Ovary (tissue), 3 donors: ENCODE measurements at regions not wholly inside any gene's neighbourhood (a gene's known extent, or its start where the extent isn't known, plus 50 kb on each side); places are given as distances from the start of the nearest gene placed in this dataset.

Source experiments
- EP300 ChIP-seq: sonication (generic); formaldehyde crosslinking; IDR thresholded peaks from one replicate; pipeline ENCODE4 v1.6.1; 2017; ENCODE audit warnings: antibody characterized with exemption
- POLR2A ChIP-seq: fragments of 450-650 bp; IDR thresholded peaks from one replicate; pipeline ENCODE4 v1.6.1; 2017; ENCODE audit warnings: antibody characterized with exemption, mild to moderate bottlenecking, moderate library complexity
- TF ChIP-seq, protein P1 (sequence below), 3 donors: fragments of 450-650 bp in 2 of 3; fragments of 200-600 bp in 1 of 3; IDR thresholded peaks; one replicate each; pipeline versions ENCODE4 v1.5.1 to v1.8.0; 2016 to 2022; ENCODE audit warnings: antibody characterized with exemption in 3 of 3, mild to moderate bottlenecking in 1 of 3
- donor health status: DM: no; HTN: no; CAD: no.

DNA sequence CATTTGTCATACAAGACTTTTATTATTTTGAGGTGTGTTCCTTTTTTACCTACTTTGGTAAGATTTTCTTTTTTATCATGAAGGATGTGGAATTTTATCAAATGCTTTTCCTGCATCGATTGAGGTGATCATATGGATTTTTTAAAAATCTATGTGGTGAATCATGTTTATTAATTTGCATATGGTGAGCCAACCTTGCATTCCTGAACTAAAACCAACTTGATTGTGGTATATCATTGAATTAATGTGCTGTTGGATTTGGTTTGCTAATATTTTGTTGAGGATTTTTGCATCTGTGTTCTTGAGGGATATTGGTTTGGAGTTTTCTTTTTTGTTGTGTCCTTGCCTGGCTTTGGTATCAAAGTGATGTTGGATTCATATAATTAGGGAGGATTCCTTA is 848.1 kb upstream of the EYS start:
- TF ChIP-seq, protein P1, sequence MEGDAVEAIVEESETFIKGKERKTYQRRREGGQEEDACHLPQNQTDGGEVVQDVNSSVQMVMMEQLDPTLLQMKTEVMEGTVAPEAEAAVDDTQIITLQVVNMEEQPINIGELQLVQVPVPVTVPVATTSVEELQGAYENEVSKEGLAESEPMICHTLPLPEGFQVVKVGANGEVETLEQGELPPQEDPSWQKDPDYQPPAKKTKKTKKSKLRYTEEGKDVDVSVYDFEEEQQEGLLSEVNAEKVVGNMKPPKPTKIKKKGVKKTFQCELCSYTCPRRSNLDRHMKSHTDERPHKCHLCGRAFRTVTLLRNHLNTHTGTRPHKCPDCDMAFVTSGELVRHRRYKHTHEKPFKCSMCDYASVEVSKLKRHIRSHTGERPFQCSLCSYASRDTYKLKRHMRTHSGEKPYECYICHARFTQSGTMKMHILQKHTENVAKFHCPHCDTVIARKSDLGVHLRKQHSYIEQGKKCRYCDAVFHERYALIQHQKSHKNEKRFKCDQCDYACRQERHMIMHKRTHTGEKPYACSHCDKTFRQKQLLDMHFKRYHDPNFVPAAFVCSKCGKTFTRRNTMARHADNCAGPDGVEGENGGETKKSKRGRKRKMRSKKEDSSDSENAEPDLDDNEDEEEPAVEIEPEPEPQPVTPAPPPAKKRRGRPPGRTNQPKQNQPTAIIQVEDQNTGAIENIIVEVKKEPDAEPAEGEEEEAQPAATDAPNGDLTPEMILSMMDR (IDR thresholded peaks at IDR 0.05), result no peak
- TF ChIP-seq EP300 (no peak), POLR2A (no peak)
